Astrocyte of the cerebellum (primary cell): ENCODE measurements at regions not wholly inside any gene's neighbourhood (a gene's known extent, or its start where the extent isn't known, plus 50 kb on each side); places are given as distances from the start of the nearest gene placed in this dataset.

Experiments used
- DNase-seq: peaks from one replicate; pipeline ENCODE4 v3.0.0-alpha.2; 2011; ENCODE audit warnings: low read depth
- H3K4me3 ChIP-seq: 2 replicates; pipeline ENCODE4 v1.5.1; 2011; ENCODE audit warnings: mild to moderate bottlenecking, low read depth, low read length, moderate library complexity
- CTCF ChIP-seq: IDR thresholded peaks from 2 replicates; pipeline ENCODE4 v1.5.1; 2012; ENCODE audit warnings: low read length, low read depth, moderate library complexity, mild to moderate bottlenecking; ENCODE audit errors: missing control alignments
- in situ Hi-C: cut with HindIII; loops from 2 replicates; pipeline ENCODE4 v1.10.0; 2017; ENCODE audit warnings: low sequenced_read_pairs

GRCh38 chr22:41041532-41041931, 50.9 kb upstream of the EP300 start:
- no peak for TF ChIP-seq CTCF
- H3K4me3 ChIP-seq = no peak overlapping the region
- in situ Hi-C loops = no loop called here
- DNase-seq = no peak
